NCI-H1436 treated with DMSO at 0.1 percent for 48 hours (cell line): ENCODE measurements at regions not wholly inside any gene's neighbourhood (a gene's known extent, or its start where the extent isn't known, plus 50 kb on each side); places are given as distances from the start of the nearest gene placed in this dataset.

ENCODE experiments used
- DNase-seq: peaks from one replicate; lab custom pipeline; 2025; lab: John Stamatoyannopoulos, UW

- no peak for DNase-seq
Observed at GRCh38 chr13:59451236-59451635, 712.5 kb downstream of the DIAPH3 start.

- peak; percentile 50 for DNase-seq
Observed at GRCh38 chr13:59452189-59452890, 711.4 kb downstream of the DIAPH3 start.

DNA sequence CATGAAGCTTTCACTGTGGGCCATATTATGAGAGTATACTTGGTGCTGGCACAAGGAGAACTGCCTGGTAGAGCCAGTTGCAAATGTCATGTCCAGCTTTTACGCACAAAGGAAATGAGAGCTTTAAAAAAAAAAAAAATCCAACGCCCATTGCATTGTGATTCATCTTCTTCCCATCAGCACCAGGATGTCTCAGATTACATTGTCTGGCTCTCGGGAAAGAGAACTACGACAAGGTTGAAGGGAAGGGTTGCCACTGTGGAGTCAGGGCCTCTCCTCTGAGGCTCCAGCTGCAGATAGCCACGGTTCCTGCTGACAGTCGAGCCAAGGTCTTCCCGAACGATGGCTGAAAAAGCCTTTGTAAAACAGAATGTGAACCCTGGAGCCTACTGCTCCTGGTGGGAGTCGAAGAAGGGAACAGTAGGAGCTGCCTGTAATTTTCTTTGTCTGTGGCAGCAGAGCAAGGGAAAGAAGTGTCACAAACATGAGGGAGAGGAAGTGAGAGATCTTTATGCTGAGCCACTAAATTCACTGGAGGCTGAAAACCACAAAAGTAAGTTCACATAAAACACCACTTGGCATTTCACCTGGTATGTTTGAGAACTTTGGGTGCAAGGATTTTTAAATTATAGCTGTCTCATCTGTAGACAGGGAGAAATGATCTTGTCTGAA is 704.7 kb downstream of the DIAPH3 start:
- DNase-seq, result no peak

DNA sequence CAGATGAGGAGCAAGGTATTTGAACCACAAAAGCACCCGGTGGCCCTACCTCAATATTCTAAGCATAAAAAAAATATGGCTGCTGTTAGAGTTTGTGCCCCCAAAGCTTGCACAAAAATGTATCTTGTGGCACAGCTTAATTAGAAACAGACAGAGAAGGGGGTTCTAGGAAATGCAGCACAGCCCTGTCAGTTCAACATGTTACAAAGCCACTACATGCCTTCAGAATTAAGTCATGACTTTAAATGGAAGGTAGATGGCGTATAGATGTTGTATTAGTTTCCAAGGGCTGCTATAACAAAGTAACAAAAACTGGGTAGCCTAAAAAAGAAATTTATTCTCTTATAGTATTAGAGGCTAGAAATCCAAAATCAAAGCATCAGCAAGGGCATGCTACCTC is 703.8 kb downstream of the DIAPH3 start:
- DNase-seq, result no peak

DNA sequence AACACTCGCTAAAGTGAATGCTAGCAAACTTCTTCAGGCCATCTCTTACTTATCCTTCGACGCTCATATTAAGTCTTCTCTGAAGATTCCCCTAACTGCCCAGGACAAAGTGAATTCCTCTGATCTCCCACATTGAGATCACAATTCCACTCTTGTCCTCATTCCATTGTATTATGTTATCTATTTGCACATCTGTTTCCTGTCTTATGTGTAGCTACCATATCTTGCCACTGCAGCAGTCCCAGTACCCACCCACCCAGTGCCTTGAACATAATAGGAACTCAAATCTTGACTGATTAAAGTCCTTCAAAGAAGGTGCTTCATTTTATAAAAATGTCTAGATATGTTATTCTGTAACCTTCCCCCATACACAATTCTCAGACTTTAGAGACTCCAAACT is 702.3 kb downstream of the DIAPH3 start:
- DNase-seq, result no peak

DNA sequence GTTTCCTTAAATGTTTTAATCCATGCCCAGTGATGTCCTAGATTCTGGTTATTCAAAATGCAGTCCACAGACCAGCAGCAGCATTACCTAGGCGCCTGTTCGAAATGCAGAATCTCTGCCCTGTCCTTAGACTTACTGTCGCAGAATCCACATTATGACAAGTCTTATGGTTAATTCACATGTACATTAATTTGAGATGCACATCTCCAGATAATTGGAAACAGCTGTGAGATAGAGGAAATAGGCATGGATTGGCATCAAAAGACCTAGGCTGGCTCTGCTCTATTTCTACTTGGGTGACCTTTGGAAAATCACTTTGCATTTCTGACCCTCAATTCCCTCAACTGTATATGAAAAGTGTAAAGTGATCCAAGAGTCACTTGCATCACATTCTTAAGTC is 700.7 kb downstream of the DIAPH3 start:
- no peak for DNase-seq

DNA sequence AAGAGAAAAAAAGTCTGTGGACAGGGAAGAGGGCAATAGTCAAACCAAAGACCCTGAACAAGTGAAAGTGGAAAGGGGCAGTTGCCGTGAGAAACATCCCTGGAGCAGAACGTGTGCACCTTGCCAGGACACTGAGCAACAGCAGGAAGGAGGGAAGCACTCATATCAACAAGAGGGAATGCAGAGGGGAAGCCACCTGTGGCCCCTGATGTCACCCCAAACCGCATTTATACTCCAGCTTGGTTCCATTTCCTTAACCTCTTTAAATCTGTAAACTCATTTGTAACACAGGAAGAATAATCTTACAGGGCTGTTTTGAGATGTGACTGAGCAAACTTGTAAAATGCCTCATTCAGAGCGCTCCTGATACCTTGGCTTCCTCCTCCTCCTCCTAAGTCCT is 698.8 kb downstream of the DIAPH3 start:
- no peak for DNase-seq

DNA sequence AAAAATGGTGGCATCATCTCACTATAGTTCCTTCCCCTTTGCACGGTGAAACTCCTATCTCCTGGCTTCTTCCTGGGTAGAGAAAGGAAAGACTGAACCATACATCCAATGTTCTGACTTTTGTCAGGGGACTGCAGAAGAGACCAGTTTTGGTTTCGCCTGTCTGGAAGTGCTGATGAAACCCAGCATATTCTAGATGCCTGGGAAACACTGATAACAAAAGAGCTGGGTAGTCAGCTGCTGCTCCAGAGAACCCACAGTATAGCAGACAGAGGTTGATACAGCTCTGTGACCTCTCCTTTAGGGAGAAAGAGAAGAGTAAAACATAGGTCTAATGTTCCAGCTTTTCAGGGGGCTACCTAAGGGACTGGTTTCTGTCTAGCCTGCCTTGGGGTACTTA is 695.3 kb downstream of the DIAPH3 start:
- no peak for DNase-seq

DNA sequence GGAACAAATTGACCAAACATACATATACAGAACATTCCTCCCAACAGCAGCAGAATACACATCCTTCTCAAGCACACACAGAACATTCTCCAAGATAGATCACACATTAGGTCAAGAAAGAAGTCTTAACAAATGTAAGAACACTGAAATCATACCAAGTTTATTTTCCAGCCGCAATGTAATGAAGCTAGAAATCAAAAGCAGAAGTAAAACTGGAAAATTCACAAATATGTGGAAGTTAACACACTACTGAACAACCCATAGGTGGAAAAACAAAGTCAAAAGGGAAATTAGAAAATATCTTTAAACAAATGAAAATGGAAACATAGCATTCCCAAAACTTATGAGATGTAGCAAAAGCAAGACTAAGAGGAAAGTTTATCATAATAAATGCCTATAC is 692.6 kb downstream of the DIAPH3 start:
- DNase-seq, result no peak

- DNase-seq, result no peak
Observed at GRCh38 chr13:59472134-59472533, 691.6 kb downstream of the DIAPH3 start.

DNA sequence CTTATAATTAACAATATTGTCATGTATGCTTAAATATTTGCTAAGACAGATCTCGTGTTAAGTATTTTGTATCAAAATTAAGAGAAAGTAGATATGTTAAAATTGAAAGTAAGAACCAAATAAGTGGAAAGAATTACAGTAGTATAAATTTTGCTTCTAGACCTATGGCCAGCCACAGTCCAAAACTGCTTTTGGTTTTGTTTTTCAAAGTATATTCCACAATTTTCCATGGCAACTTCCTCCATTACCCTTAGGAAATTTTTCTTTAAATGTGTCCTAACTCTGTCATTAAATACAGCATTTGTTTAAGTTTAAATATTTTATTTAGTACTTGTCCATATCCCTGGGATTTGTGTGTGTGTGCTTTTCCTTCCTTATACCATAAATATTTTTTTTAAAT is 689.0 kb downstream of the DIAPH3 start:
- no peak for DNase-seq

DNA sequence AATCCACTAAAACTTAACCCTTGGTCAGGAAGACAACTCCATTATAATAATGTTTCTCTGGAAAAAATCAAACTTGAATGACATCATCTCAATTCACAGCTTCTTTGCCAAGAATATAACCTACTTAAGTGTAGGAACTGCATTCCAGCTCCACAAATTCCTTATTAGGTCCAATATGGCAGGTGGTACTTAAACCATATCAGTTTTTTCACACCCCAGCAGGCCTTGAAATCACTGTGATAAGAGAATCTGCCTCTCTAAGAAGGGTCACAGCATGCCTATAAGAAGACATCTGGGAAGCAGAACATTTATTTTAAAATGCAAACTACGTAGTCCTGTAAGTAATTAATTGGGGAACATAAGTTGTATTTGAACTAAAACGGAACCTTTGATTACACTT is 687.8 kb downstream of the DIAPH3 start:
- DNase-seq, result no peak

DNA sequence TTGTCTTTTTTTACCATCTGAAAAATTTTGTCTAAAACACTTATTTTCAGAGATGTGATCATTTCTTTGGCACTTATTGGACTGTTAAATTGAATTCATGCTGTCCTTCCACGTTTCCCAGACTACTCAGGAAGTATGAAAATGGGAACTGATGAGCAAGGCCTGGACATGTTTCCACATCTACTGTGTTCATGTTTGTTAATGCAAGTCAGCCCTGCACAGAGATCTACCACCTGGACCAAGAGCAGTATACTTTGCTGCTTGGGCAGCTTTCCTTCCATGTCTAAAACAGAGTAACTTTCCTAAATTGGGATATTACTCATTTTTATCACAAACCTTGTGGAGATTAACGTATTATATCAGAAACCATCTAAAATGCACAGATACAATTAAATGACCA is 687.4 kb downstream of the DIAPH3 start:
- DNase-seq, result no peak

DNA sequence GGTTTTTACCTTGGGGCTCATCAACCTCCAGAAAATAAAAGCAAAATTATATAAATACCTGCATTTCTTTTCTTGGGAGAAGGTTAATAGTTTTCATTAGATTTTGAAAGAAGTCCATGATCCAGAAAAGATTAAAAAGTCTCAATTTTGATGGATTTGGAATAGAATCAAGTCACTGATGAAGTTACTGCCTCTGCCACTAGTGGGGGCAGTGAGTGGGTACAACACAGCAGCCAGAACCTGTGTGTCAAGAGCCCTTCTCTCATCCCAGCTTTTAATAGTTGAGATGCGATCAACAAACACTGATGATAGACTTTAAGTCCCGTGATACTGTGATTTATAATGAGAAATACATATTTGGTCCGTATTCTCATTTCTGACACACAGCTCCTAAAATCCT is 686.7 kb downstream of the DIAPH3 start:
- no peak for DNase-seq

DNA sequence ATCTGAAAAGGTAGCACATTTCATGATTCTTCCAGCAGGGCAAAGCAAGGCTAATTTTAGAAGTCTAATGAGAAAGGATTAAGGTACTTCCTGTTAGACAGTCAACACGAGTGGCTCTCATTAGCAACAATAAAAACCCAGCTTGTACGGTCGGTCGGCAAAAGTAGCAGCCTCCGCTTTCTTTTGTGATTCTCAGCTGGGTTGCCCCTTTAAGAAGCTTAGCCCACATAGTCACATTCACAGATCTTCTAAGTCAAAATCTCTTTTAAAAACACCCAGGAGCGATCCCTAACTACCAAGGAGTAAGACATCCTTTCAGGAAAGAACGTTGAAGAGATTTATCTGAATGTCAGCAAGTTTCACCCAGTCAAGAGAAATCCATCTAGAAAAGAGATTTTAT is 684.8 kb downstream of the DIAPH3 start:
- peak; percentile 2 for DNase-seq

GRCh38 chr13:59479629-59480028 is 684.1 kb downstream of the DIAPH3 start:
- no peak for DNase-seq

DNA sequence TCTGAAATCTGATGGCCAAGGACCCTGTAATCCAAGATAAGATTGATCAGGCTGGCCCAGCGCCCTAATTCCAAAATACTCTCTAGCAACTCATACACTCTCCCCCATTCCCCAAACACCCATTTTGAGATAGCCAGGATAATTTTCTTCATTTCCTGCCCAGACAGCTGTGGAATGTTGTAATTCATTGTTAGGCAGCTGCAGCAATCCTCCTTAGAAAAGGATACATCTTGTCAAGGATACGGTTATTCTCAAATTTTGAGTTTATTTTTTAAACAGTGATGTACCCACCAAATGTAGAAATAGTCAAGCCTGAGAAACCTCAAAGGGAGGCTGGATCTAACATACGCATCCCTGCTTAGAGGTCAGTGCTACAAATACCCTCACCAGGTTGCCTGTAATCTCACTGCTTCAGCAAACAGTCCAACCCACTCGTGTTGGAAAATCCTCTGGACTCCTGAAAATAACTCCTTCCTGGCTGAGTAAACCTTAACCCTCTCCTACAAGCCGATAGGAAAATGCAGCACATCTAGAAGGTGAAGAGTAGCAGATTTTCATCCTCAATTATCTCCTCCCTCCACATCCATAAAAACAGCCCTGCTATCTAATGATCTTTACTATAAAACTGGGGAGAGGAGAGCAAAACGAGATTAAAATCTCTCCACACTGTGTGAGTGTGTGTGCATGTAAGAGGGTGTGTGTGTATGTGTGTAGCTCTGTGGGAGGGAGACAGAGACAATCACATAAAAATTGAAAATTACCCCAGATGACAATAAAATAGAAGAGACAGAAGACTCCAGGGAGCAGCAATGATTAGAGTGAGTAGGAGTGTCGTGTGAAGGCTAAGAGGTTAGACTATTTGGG is 683.1 kb downstream of the DIAPH3 start:
- DNase-seq, result no peak

DNA sequence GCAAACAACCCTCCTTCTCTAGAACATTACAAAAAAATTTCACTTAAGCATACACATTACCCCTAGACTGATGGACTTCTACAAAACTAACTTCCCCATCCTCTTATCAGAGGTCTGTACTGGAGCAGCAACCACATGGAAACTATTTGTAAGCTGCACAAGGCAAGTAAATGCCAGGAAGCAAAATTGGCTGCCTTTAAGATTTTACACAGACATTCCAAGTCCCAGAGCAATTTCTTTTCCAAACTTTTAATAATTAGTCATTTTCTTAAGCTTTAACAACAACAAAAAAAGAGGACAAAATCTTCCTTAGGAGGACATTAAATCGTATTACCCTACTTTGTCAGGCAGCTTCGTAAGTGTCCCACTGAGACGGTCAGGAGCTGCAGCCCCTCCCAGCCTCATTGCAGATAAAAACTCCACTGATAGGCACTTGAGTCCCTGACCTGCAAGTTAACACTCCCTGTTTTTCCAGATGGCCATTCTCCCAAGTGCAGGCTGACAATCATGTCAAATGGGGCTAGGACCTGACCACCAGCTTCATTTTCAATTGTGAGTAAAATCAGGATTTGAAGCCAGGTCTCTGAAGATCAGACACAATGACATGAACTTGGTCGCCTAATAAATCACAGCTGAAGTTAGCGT is 680.1 kb downstream of the DIAPH3 start:
- no peak for DNase-seq

DNA sequence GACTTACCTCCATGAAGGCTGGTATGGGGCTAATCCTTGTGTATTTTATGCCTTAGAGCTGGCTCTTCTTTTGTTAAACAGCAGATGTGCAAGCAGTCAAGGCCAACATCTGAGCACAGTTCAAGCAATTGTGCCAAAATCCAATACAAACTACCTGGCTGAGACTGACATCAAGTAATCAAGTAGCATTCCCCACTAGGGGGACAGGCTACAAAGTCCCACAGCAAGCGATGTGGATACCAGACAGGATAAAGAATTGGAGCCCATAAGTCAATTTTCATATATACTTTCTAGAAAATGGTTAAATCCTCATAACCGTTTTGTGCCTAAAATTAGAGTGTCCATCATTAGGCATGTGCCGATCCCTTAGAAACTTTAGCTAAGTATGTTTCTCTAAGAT is 675.8 kb downstream of the DIAPH3 start:
- no peak for DNase-seq

- DNase-seq, result no peak
Observed at GRCh38 chr13:59488436-59488835, 675.3 kb downstream of the DIAPH3 start.

DNA sequence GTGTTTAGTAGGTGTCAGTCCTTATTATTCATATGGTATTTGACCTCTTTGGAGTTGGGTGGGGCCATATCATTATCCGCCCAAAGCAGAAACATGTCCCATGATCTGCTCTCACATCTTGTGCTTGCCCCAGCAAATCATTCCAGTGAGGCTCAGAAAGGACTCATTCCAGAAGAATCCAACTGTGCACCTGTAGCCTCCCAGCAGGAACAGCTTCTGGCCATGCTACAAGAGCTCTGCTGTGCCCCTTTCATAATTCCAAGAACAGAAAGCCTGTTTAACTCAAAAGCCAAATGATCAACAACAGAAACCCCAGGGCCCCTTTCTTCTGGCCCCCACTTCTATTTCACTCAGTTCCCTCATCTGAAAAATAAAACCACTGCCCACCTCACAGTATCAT is 673.1 kb downstream of the DIAPH3 start:
- no peak for DNase-seq

DNA sequence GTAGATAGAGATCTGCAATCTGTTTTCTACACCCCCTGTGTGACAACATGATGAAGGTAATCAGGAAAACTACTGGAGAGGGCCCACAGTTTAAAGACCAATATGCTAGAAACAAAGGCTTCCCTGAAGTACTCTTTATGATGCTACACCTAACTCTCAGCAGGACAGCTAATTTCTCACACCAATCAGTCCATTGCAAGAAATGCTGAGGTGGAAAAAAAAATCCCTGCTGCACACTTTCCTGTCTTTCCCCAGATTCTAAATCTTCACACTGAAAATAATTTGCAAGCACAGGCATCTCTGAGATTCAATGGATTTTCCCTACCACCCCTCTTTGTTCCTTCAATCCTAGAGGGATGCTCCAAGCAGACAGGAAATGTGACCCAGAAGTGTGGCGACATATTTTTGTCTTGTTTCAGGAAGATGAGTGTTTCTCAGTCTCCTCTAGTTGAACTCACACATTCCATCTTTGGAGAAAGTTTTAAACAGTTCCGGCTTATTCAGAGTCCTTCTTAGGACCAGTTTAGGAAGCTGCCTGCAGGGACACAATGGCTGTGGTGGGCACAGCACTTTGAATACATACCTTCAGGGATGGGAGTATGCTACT is 671.6 kb downstream of the DIAPH3 start:
- DNase-seq, result no peak
